GM19397 (cell line): ENCODE measurements at regions not wholly inside any gene's neighbourhood (a gene's known extent, or its start where the extent isn't known, plus 50 kb on each side); places are given as distances from the start of the nearest gene placed in this dataset.
"Not testable (repeated sequence)": the region's sequence is repeated elsewhere in the genome, so short reads cannot be mapped to it uniquely, and the experiment has no call there.

Experiments used
- ATAC-seq: cut with Tn5 transposase; IDR thresholded peaks from one replicate; pipeline ENCODE4 v1.9.1; 2021; ENCODE audit warnings: mild to moderate bottlenecking, moderate library complexity; ENCODE audit not compliant: unreplicated experiment

- no peak for ATAC-seq
Observed at GRCh38 chr12:97977870-97978405, 515.3 kb downstream of the RMST start.

GRCh38 chr12:97982684-97983083 is 520.1 kb downstream of the RMST start:
- no peak for ATAC-seq

GRCh38 chr12:97983796-97984195 is 521.2 kb downstream of the RMST start:
- no peak for ATAC-seq

GRCh38 chr12:97984436-97984835 is 521.8 kb downstream of the RMST start:
- ATAC-seq = no peak

- ATAC-seq = no peak
Observed at GRCh38 chr12:97984974-97985580, 522.5 kb downstream of the RMST start.

GRCh38 chr12:97985834-97986233 is 523.2 kb downstream of the RMST start:
- ATAC-seq = no peak

GRCh38 chr12:97988588-97988987 is 526.0 kb downstream of the RMST start:
- ATAC-seq = not testable (repeated sequence)

GRCh38 chr12:97989366-97989940 is 525.9 kb upstream of the TMPO start:
- no peak for ATAC-seq

- ATAC-seq = no peak
Observed at GRCh38 chr12:97994746-97995484, 520.5 kb upstream of the TMPO start.

GRCh38 chr12:97995559-97995958 is 519.8 kb upstream of the TMPO start:
- ATAC-seq = no peak

- ATAC-seq = no peak
Observed at GRCh38 chr12:98001430-98001829, 514.0 kb upstream of the TMPO start.

- no peak for ATAC-seq
Observed at GRCh38 chr12:98002887-98003493, 512.4 kb upstream of the TMPO start.

- ATAC-seq = no peak
Observed at GRCh38 chr12:98007963-98008362, 507.4 kb upstream of the TMPO start.

- no peak for ATAC-seq
Observed at GRCh38 chr12:98013560-98013959, 501.8 kb upstream of the TMPO start.

- no peak for ATAC-seq
Observed at GRCh38 chr12:98018836-98019235, 496.6 kb upstream of the TMPO start.

GRCh38 chr12:98020376-98020775 is 495.0 kb upstream of the TMPO start:
- ATAC-seq = no peak

GRCh38 chr12:98022961-98023360 is 492.4 kb upstream of the TMPO start:
- ATAC-seq = no peak

GRCh38 chr12:98037401-98038140 is 477.8 kb upstream of the TMPO start:
- ATAC-seq = no peak

GRCh38 chr12:98042668-98043067 is 472.7 kb upstream of the TMPO start:
- no peak for ATAC-seq

- ATAC-seq = no peak
Observed at GRCh38 chr12:98045395-98045794, 470.0 kb upstream of the TMPO start.

GRCh38 chr12:98048326-98048725 is 467.1 kb upstream of the TMPO start:
- no peak for ATAC-seq
